ENCODE measurements at regions not wholly inside any gene's neighbourhood (a gene's known extent, or its start where the extent isn't known, plus 50 kb on each side); places are given as distances from the start of the nearest gene placed in this dataset.

DNA sequence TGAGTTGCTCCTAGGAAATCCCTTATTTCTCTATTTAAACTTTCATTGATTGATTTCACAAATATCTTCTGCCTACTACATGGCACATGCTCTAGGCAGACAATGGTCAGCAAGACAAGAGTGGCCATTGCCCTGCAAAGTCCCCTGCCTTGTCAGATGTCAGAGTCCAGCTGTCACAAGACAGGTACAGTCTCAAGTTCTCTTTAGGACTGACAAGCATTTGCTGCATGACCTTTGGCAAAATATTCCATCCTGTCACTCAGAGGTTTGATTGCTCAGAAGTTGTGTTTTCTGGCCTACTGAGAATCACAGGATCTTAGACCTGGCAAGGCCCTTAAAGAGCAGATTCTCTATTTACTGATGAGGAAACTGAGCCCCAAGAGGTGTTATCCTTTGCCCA, 322.3 kb upstream of the NFE2L3 start:
- no peaks in the 10 kb centered on the region for H3K36me3 ChIP-seq
- TF ChIP-seq POLR2A (IDR thresholded peaks at IDR 0.05), result no peak
- no peak for TF ChIP-seq CTCF (IDR thresholded peaks at IDR 0.05)
- H3K4me3 ChIP-seq, result no peak overlapping the region
- H3K4me1 ChIP-seq, result no peaks in the 10 kb centered on the region
- no peaks in the 10 kb centered on the region for H3K27me3 ChIP-seq
- H3K27ac ChIP-seq, result no peak overlapping the region
- no peak for DNase-seq
- H3K9me3 ChIP-seq, result no peaks in the 10 kb centered on the region

- H3K4me1 ChIP-seq, result no peaks in the 10 kb centered on the region
- DNase-seq, result no peak
- H3K27me3 ChIP-seq, result no peaks in the 10 kb centered on the region
- TF ChIP-seq POLR2A (IDR thresholded peaks at IDR 0.05) (no peak), CTCF (IDR thresholded peaks at IDR 0.05) (no peak)
- H3K4me3 ChIP-seq, result no peak overlapping the region
- H3K27ac ChIP-seq, result peak overlapping the region in 1 of 4 donors; percentile 29
- H3K36me3 ChIP-seq, result no peaks in the 10 kb centered on the region
- H3K9me3 ChIP-seq, result no peaks in the 10 kb centered on the region
These were observed 321.8 kb upstream of the NFE2L3 start for GRCh38 chr7:25830215-25830614.

DNA sequence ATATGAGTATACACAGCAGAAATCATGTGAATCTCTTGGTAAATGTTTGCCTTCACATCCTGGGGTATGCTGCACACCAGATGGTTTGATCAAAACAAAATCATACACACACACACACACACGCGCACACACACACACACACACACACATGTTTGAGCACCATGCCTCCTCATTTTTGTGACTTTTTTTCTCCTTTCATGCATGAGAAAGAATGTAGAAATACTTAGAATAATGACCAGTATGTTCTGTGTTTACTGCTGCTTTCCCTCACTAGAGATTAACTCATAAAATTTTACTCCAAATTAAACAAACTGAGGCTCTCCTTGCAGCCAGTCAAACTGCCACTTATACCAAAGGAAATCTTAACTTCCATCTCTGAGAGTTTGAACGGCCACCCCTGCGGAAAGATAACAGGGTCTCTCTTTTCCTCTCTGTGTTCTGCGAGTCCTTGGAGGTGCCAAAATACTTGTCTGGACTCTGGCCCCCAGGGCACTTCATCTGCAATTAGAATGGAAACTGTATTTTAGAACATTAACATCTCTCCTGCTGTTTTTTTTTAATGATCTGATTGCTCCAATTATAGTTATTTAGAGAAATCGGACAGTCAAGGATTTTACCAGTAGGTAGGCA, 320.8 kb upstream of the NFE2L3 start:
- Histone ChIP-seq H3K27ac (peak overlapping the region in 2 of 4 donors; percentile 28 to 58), H3K9me3 (no peaks in the 10 kb centered on the region), H3K4me1 (no peaks in the 10 kb centered on the region), H3K4me3 (no peak overlapping the region), H3K27me3 (no peaks in the 10 kb centered on the region), H3K36me3 (no peaks in the 10 kb centered on the region)
- DNase-seq, result no peak
- TF ChIP-seq CTCF (IDR thresholded peaks at IDR 0.05) (no peak), POLR2A (IDR thresholded peaks at IDR 0.05) (no peak)

DNA sequence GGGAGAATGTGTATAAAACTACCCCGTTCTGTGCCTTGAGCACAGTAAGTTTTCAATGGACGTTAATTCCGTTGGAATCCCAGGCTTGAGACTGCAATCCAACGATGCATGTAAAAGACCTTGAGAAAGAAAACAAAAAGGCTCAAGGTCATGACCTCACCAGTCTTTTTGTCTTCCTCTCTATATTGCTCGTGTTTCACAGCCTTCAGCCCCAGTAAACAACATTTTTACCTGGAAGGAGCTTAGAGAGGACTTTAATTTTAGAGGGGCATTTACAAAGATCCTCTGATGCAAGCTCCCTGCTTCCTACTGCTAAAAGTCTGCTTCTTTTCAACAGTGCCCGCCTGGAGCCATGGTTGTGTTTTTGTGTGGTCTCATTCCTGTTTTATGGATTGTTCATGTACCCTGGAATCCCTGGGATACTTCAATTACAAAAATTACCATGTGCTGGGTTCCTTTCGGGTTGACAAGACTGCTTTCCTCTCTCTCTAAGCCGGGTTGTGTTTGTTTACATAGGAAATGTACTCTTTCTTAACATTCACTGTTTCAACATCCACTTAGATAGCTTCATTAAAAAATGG, 320.1 kb upstream of the NFE2L3 start:
- no peak overlapping the region for H3K4me3 ChIP-seq
- peak overlapping the region in 2 of 4 donors; percentile 28 to 58 for H3K27ac ChIP-seq
- DNase-seq, result no peak
- H3K9me3 ChIP-seq, result no peaks in the 10 kb centered on the region
- H3K4me1 ChIP-seq, result no peaks in the 10 kb centered on the region
- TF ChIP-seq POLR2A (IDR thresholded peaks at IDR 0.05), result no peak
- no peak for TF ChIP-seq CTCF (IDR thresholded peaks at IDR 0.05)
- H3K36me3 ChIP-seq, result no peaks in the 10 kb centered on the region
- no peaks in the 10 kb centered on the region for H3K27me3 ChIP-seq

DNA sequence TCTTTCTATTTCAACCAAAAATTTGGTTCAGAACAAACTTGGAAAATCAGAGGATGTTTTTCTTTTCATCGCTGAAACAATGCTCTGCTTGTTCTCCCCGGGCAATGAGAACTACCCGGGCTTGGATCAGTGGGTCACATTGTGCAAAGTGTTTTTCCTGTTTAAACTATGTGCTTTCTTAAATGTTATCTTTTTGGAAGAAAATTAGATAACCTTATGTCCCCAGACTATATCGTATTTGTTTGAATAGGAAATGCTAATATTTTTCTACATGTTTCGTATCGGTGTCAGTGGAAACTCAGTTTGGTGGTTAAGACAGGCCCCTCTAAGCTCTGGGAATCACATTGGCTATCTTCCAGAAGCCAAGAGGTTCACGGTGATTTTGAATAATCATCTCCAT, 319.5 kb upstream of the NFE2L3 start:
- H3K4me3 ChIP-seq, result no peak overlapping the region
- no peaks in the 10 kb centered on the region for H3K36me3 ChIP-seq
- H3K27ac ChIP-seq, result peak overlapping the region in 1 of 4 donors; percentile 58
- no peaks in the 10 kb centered on the region for H3K27me3 ChIP-seq
- no peaks in the 10 kb centered on the region for H3K9me3 ChIP-seq
- no peak for TF ChIP-seq POLR2A (IDR thresholded peaks at IDR 0.05)
- no peak for TF ChIP-seq CTCF (IDR thresholded peaks at IDR 0.05)
- H3K4me1 ChIP-seq, result no peaks in the 10 kb centered on the region
- no peak for DNase-seq

Measured in Peyer's patch (tissue), 4 donors.